ENCODE measurements at regions not wholly inside any gene's neighbourhood (a gene's known extent, or its start where the extent isn't known, plus 50 kb on each side); places are given as distances from the start of the nearest gene placed in this dataset.

DNA sequence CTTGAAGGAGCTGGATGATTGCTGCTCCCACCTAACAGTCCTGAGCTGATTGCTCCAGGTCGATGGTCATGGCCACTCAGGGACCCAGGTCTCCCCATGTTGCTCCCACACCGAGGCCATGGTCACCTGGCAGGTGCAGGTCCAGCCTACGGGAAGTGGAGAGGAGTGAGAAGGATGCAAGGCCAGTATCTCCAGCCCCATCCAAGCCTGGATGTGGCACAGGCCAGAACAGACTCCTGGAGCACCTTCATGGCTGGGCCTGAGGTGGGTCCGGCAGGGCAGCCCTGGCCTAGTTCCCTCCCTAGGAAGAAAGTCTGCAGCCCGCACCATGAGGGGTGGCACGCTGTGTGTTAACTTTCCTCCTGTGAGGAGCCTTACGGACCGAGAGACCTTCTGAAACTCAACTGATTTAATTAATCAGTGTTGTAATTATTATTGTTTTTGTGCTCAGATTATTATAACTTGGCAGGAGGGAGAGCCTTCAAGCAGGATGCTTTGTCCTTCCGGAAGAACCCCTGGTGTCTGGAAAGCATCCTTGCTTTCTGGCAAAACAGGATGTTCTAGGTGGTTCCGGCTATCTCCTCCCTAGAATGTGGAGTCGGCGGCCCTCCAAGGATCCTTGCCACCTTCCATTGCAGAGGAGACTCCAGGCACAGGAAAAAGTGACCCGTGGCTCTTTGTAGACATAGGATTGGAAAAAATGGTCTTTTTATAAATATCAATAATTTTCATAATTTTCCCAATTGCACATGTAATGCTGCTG, 92.3 kb upstream of the ADRA2C start:
- DNase-seq = no peak
- TF ChIP-seq GATA1 (IDR thresholded peaks at IDR 0.05; ENCODE audit: low read depth, low read length) = no peak
- no peak for TF ChIP-seq POLR2A (IDR thresholded peaks at IDR 0.05; ENCODE audit: low read length)

GRCh38 chr4:3673176-3673575, 93.0 kb upstream of the ADRA2C start:
- no peak for TF ChIP-seq POLR2A (IDR thresholded peaks at IDR 0.05; ENCODE audit: low read length)
- TF ChIP-seq GATA1 (IDR thresholded peaks at IDR 0.05; ENCODE audit: low read depth, low read length) = no peak
- DNase-seq = no peak

GRCh38 chr4:3672465-3672831, 93.7 kb upstream of the ADRA2C start:
- no peak for DNase-seq
- TF ChIP-seq POLR2A (IDR thresholded peaks at IDR 0.05; ENCODE audit: low read length) = no peak
- no peak for TF ChIP-seq GATA1 (IDR thresholded peaks at IDR 0.05; ENCODE audit: low read depth, low read length)

DNA sequence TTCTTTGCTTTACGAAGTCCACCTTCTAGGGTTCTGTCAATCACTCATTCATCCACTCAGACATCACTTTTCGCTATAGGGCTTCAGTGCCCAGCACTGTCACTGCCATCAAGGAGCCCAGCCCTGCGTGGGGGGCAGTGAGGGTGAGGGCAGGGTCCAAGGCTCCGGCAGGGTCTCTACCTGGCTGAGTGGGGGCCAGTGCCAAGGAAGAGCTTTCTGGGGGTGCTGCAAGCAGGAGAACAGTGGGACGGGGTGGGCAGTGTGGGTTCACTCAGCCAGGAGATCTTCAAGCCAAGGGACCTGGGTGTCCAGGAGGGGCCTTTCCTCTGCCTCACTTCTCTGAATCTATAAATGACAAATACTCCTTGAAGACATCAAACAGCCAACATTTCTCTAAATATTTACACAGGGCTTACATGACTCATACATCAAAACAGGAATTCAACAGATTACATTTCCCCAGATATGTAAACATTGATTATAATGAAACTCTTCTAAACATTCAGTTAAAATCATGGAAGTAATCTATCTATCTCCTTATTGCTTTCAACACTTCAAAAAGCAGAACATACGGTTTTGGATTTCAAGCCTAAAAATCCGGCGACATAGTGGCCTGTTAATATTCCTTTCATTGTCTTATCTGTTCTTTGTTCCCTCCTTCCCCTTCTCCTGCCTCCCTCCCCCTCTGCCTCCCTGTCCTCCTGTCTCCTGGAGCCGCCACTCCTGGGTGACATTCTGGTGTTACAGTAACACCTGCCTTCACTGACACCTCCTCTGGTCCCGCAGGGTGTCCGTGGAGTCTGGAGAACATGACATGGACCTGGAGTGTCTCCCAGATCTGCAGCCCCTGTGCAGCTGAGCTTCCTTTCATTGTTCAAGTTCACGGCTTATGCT, 94.4 kb upstream of the ADRA2C start:
- no peak for DNase-seq
- TF ChIP-seq POLR2A (IDR thresholded peaks at IDR 0.05; ENCODE audit: low read length) (no peak), GATA1 (IDR thresholded peaks at IDR 0.05; ENCODE audit: low read depth, low read length) (no peak)

GRCh38 chr4:3670521-3671519, 95.4 kb upstream of the ADRA2C start:
- TF ChIP-seq GATA1 (IDR thresholded peaks at IDR 0.05; ENCODE audit: low read depth, low read length) (no peak), POLR2A (IDR thresholded peaks at IDR 0.05; ENCODE audit: low read length) (no peak)
- DNase-seq = no peak

DNA sequence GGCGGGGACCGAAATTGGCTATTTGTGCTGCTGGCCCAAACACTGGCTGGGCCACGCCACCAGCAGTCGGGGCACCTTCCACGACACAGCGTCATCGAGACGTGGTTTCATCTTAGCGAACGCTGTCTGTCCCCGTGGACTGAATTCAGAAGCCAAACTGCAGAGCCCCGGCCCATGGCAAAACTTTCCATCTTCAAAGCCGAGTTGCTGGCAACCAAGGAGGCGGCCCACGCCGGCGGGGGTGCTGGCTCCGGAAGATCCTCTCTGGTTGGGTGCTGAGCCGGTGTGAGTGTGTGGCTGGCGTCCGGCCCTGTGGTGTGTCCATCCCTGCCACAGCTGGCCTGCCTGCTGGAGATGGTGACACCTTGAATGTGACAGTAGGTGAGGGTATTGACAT, 96.6 kb upstream of the ADRA2C start:
- no peak for DNase-seq
- no peak for TF ChIP-seq POLR2A (IDR thresholded peaks at IDR 0.05; ENCODE audit: low read length)
- no peak for TF ChIP-seq GATA1 (IDR thresholded peaks at IDR 0.05; ENCODE audit: low read depth, low read length)

DNA sequence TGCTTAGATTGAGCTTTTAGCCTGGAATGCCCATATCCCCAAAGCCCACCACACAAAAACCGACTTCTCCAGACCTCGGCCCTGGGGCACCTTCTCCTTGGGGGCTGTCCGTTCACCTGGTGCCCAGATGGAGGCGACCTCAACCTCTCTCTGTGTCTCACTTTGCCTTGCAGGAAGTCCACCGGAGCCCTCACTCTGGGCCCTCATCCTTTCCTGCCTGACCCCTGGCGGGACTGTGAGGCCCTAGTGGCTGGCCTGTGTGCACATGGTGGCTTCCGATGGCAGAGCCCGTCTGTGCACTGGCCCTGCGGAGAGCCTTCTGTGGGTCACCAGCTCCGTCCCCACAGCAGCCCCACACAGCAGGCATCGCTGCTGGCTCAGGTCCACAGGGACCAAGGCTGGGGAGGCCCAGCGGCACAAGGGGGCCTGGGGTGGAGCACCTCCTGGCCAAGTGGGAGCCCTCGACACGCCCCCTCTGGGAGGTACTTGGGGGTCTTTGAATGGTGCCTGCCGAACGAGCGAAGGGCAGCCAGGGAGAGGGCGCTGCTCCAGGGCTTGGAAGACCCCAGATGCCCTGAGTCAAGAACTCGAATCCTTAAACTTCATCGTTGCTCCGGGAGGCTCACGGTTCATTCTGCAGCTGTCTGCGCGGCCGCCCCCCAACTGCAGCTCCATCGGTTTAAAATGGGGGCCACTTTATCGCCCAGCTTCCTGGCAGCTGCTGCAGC, 97.2 kb upstream of the ADRA2C start:
- TF ChIP-seq POLR2A (IDR thresholded peaks at IDR 0.05; ENCODE audit: low read length) = no peak
- TF ChIP-seq GATA1 (IDR thresholded peaks at IDR 0.05; ENCODE audit: low read depth, low read length) = no peak
- no peak for DNase-seq

DNA sequence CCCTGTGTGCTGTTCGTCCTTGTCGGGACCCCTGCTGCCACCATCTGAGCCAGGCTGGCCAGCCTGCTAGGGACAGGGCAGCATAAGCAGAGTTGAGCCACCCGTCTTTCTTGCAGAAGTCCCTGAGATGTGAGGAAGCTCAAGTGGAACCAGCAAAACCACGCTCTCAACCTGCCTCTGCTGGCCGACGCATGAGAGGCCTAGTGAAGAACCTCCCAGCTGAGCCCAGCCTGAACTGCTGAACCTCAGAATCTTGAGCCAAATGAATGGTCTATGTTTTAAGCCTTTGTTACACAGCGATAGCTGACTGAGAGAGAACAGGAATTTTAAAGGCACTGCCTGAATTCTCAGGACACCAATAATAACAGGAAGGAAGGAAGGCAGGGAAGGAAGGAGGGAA, 98.9 kb upstream of the ADRA2C start:
- DNase-seq = no peak
- TF ChIP-seq GATA1 (IDR thresholded peaks at IDR 0.05; ENCODE audit: low read depth, low read length) = no peak
- TF ChIP-seq POLR2A (IDR thresholded peaks at IDR 0.05; ENCODE audit: low read length) = no peak

DNA sequence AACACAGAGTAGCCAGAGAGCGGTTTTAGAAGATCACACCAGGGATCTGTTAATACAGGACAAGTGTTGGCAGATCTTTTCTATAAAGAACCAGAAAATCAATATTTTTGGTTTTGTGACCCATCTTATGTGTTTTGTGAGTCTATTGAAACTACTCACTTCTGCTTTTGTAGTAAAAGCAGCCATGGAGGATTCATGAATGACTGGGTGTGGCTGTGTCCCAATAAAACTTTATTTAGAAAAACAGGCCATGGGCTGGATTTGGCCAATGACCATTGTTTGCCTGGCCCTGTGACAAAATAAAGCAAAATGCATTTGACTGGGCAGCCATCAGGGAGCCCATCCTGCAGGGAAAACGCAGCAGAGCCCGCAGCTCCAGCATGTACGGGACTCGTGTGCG, 99.9 kb upstream of the ADRA2C start:
- TF ChIP-seq POLR2A (IDR thresholded peaks at IDR 0.05; ENCODE audit: low read length) = no peak
- TF ChIP-seq GATA1 (IDR thresholded peaks at IDR 0.05; ENCODE audit: low read depth, low read length) = no peak
- no peak for DNase-seq

DNA sequence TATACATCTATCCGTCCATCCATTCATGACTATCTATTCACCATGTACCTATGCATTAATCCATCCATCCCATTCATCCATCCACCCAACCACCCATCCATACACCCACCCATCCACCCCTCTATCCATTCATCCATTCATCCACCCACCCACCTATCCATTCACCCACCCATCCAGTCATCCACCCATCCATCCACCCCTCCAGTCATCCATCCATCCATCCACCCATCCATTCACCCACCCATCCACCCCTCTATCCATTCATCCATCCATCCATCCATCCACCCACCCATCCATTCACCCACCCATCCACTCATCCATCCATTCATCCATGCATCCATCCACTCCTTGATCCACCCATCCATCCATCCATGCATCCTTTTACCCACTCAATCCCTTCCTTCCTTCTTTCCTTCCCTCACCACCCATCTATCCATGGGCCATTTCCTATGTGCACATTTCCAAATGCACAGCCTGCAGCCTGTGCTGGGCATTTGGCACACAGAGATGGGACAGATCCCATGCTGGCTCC, 100.8 kb upstream of the ADRA2C start:
- TF ChIP-seq POLR2A (IDR thresholded peaks at IDR 0.05; ENCODE audit: low read length) (no peak), GATA1 (IDR thresholded peaks at IDR 0.05; ENCODE audit: low read depth, low read length) (no peak)
- no peak for DNase-seq

- no peak for DNase-seq
- TF ChIP-seq POLR2A (IDR thresholded peaks at IDR 0.05; ENCODE audit: low read length) = no peak
- no peak for TF ChIP-seq GATA1 (IDR thresholded peaks at IDR 0.05; ENCODE audit: low read depth, low read length)
These were observed 102.4 kb upstream of the ADRA2C start for GRCh38 chr4:3663791-3664190.

DNA sequence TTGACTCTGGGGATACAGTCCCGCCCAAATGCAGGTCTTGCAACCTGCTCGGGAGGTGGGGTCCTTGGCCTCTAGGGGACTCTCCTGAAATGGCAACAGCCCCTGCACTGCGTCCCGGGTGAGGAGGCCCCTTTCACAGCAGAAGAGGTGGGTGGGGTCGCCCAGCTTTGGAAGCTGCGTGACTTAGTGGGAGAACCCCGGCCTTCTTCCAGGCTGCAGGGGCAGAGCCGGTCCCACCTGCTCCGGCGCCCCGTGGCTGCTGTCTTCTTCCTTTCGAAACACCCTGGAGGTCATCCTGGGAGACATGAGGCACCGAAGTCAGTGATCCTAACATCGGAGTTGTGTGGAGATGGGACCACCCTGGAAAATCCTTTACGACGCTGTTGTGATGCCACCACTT, 103.7 kb upstream of the ADRA2C start:
- no peak for TF ChIP-seq POLR2A (IDR thresholded peaks at IDR 0.05; ENCODE audit: low read length)
- no peak for TF ChIP-seq GATA1 (IDR thresholded peaks at IDR 0.05; ENCODE audit: low read depth, low read length)
- no peak for DNase-seq

GRCh38 chr4:3661989-3662388, 104.2 kb upstream of the ADRA2C start:
- no peak for DNase-seq
- no peak for TF ChIP-seq POLR2A (IDR thresholded peaks at IDR 0.05; ENCODE audit: low read length)
- TF ChIP-seq GATA1 (IDR thresholded peaks at IDR 0.05; ENCODE audit: low read depth, low read length) = no peak

Data from erythroblast (primary cell).